ENCODE measurements at regions not wholly inside any gene's neighbourhood (a gene's known extent, or its start where the extent isn't known, plus 50 kb on each side); places are given as distances from the start of the nearest gene placed in this dataset.

DNA sequence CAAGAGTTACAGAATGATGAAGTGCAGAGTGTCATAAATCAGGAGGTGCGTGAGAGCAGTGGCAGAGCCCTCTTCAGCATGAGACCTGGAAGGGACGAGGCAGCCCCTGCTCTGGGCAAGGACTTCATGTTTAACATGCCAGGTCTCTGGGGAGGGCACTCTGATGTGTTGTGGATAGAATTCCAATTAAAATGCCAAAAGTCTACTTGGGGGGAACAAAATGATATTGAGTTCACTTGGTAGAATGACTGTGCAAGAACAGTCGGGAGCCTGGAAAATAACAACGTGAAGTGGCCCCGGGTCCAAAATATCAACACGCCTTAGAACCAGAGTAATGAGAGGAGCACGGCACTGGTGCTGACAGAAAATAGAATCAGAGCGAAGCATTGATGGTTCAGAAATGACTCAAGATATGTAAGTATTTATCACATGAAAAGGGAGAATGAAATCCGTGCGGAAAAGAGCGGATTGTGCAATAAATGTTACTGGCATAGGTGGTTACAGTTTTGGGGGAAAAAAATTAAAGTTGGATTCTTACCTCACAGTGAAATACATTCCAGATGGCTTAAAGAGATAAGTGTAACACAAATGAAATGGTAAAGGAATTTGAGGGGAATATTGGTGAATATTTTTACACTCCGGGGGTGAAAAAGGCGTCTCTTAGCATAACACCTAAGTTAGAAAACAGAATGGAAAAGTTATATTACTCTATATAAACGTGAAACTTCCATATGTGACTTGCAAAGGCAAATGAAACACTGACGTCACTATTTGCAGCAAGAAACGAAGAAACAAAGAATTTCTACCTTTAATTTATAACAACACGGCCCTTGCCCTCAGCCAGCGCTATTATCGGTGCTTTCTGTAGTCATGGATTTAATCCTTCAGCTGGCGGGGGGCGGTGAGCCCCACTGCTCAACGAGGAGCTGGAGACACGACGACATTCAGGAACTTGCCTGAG lies 159.4 kb upstream of the TWIST2 start:
- no peak for DNase-seq (ENCODE audit: low read depth in 2 of 2)

- DNase-seq (ENCODE audit: low read depth in 2 of 2), result no peak
Measured at GRCh38 chr2:238689331-238689730, 158.6 kb upstream of the TWIST2 start.

DNA sequence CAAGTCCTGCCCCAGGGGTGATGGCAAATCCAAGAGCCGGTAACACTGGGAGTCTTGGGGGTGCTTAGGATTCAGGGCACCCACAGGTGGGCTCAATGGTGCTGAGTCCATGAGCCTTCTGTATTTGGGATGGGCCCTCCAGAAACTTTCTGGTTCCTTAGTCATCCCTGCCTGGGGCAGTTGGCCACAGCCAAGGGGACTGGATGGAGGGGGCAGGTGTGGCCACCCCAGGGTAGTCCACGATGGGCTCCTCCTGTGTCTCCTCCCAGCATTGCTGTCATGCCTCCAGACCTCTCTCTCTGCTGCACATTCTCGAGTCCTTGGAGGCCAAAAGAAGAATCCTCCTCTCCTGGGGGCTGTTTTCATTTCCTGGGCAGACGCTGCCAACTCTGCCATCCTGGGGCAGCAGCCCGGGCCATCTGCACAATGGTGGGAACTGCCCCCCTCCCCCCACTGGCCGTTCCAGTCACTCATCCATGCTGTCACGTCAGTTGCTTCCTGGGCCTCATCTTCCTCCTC lies 158.0 kb upstream of the TWIST2 start:
- no peak for DNase-seq (ENCODE audit: low read depth in 2 of 2)

DNA sequence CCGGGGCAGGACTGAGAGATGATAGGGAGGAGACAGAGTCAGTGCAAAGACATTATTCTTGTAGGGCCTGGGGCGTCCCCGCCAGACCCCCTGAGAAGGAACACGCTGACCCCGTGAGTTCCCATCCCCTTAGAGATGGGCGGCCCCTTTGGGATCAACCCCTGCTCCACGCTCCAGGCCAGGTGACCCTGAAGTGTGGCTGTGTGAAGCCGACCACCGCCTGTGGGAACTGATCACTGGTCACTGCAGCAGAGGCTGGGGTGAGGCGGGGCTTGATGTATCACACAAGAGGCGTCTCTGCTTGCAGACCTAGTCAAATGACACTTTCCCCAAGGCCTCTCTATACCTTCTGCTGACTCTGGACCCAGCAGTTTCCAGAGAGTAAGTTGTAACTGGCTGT lies 157.4 kb upstream of the TWIST2 start:
- no peak for DNase-seq (ENCODE audit: low read depth in 2 of 2)

- no peak for DNase-seq (ENCODE audit: low read depth in 2 of 2)
Measured at GRCh38 chr2:238691596-238692491, 156.0 kb upstream of the TWIST2 start.

- no peak for DNase-seq (ENCODE audit: low read depth in 2 of 2)
Measured at GRCh38 chr2:238692562-238692961, 155.3 kb upstream of the TWIST2 start.

DNA sequence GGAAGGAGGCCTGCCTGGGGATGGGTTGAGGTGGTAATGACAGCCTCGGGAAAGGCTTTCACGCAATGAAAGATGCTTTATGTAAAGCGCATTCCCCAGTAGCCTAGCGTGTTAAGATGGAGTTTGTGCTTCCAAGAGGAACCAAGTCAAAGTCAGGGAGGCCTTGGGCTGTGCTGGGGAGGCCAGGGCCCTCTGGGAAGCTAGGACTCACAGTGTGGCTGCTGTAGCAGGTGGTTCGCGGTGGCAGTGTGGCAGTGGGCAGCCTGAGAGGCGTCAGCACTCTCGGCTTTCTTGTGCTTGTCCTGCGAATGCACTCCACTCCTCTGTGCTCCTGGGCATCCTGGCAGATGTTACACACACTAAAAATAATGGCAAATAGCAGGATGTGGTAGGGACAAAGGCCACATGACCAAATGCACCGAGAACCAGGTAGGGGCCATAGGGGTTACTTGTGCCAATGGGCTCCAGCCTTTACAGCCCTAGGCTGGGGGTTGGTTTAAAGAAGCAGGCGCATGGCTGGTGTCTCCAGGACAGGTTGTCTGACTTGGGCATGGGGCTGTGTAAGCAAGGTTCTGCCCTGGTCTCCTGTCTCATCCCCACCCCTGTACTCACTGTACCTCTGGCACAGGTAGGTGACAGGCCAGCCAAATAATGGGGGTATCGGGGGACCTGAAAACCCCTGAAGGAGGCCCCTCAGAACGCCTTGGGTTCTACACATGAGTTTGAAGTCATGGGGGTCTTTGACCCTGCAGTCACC lies 154.4 kb upstream of the TWIST2 start:
- no peak for DNase-seq (ENCODE audit: low read depth in 2 of 2)

GRCh38 chr2:238694136-238694755 lies 153.6 kb upstream of the TWIST2 start:
- DNase-seq (ENCODE audit: low read depth in 2 of 2), result no peak

- DNase-seq (ENCODE audit: low read depth in 2 of 2), result no peak
Measured at GRCh38 chr2:238694922-238695321, 153.0 kb upstream of the TWIST2 start.

- DNase-seq (ENCODE audit: low read depth in 2 of 2), result no peak
Measured at GRCh38 chr2:238695538-238695937, 152.3 kb upstream of the TWIST2 start.

GRCh38 chr2:238696331-238696730 lies 151.6 kb upstream of the TWIST2 start:
- DNase-seq (ENCODE audit: low read depth in 2 of 2), result no peak

DNA sequence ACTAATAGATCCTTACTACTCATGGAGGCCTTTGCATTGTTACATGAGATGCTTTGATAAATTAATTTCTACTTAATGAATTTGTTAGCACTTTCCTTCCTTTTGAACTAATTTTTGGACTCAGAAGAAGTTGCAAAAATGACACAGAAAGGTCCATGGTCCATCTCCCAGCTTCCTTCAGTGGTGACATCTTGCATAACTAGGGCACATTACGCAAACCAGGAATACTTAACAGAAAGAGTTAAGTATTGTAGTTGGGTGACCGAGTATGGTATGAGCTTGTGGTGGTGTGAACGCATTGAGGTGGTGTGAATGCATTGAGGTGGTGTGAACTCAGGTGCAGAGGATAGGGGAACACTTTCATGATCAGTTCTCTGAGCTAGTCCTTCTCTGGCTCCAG lies 151.1 kb upstream of the TWIST2 start:
- DNase-seq (ENCODE audit: low read depth in 2 of 2), result no peak

- DNase-seq (ENCODE audit: low read depth in 2 of 2), result no peak
Measured at GRCh38 chr2:238697193-238698071, 150.5 kb upstream of the TWIST2 start.

GRCh38 chr2:238698072-238698352 lies 149.9 kb upstream of the TWIST2 start:
- DNase-seq (ENCODE audit: low read depth in 2 of 2), result no peak

DNA sequence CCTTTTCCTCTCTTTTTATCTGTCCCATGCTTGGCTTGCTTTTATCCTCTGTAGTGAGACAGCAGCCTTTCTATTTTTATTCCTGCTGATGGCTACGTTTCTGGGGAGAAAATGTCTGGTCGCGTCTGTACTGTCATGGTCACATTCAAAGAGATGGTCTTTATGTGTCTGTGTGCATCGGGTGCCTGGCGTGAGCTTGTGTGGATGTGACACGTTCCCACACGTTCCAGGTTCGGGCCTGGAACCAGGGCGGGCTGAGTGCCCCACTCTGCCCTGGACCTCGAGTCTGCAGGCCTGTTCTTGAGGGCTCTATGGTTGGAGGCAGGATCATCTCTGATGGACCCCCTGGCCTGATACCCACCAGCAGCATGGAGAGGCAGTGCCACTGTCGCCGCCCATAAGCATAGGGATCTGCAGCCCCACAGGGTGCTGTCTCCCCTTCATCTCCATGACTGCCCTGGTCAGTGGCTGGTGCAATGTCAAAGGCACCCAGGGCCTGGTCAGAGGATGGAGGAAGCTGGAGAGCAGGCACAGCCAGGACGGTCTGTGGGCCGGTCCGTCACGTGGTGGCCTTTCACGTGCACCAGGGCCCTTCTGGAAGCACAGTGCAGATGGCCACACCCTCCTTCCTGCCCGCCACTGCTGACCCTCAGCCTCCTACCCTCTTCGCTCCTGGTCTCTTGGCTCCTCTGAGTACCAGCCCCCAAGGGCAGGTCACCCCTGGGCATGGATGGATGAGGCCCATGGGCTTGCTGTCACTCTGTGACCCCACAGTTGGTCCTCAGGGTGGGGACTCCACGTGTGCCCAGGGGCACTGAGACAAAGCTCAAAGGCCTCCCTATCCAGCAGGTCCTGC lies 149.2 kb upstream of the TWIST2 start:
- DNase-seq (ENCODE audit: low read depth in 2 of 2), result no peak

DNA sequence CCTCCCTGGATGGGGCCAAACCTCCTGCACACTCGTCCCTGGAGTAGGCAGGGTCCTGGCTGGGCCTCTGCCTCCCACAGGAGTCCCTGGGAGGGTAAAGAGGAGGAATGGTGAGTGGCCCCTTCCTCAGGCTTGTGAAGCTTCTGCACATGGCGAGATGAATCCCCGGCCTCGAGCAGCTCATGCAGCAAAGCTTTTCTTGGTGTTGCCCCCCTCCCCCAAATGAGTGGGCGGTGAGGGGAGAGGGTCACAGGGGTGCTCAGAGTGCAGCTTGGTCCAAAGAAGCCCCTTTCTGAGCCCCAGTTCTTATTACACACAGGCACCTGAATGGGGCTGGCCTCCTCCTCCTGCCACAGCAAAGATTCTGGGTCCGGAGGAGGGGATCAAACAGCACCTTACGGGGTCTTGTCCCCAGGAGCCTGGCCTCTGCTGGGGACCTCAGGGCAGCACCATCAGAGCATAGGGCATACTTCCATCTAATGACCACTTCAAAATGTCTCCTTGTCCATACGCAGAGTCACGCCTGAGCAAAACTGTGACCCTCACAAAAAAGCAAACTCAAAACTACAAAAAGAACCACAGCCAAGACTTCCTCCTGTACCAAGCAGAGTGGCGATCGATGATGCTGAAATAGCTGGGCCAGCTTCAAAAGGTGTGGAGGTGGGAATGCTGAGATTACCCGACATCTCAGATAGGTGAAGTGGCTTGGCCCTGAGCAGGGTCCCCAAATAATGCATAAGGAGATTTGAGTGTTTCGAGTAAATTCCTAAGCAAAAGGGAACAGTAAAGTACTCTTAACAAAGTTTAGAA lies 148.4 kb upstream of the TWIST2 start:
- DNase-seq (ENCODE audit: low read depth in 2 of 2), result no peak

- no peak for DNase-seq (ENCODE audit: low read depth in 2 of 2)
Measured at GRCh38 chr2:238700117-238700457, 147.8 kb upstream of the TWIST2 start.

- DNase-seq (ENCODE audit: low read depth in 2 of 2), result no peak
Measured at GRCh38 chr2:238700506-238701340, 147.2 kb upstream of the TWIST2 start.
